ENCODE measurements at regions not wholly inside any gene's neighbourhood (a gene's known extent, or its start where the extent isn't known, plus 50 kb on each side); places are given as distances from the start of the nearest gene placed in this dataset.
A peak's percentile ranks its signal among the peaks of the same experiment; 100 is the strongest.

GRCh38 chr9:21687351-21687750 is 115.1 kb upstream of the MTAP start:
- no peak overlapping the region for H3K9ac ChIP-seq (ENCODE audit: low read length)
- CTCF ChIA-PET, result no interaction called here
- intact Hi-C loops (cut with micrococcal nuclease), result no loop called here

GRCh38 chr9:21688108-21689102 is 114.0 kb upstream of the MTAP start:
- Histone ChIP-seq H3K4me1 (ENCODE audit: insufficient read depth, low read length) (peaks cover 68% of the 10 kb centered on the region), H3K27ac (ENCODE audit: low read length) (peak overlapping the region; percentile 96), H3K27me3 (ENCODE audit: low read length) (no peaks in the 10 kb centered on the region), H3K9me3 (ENCODE audit: low read length) (no peaks in the 10 kb centered on the region), H3K9ac (ENCODE audit: low read length) (peak overlapping the region; percentile 68), H3K9me2 (replicated peaks; ENCODE audit: low read length) (no peaks in the 10 kb centered on the region), H3K4me2 (ENCODE audit: low read length) (peak overlapping the region; percentile 66), H3K4me3 (ENCODE audit: low read length) (peak overlapping the region; percentile 29; the same call in 1 of the 2 replicates), H3F3A (ENCODE audit: low read length, unreplicated experiment) (peaks cover 11% of the 10 kb centered on the region), H3K79me2 (ENCODE audit: low read length) (peaks cover 44% of the 10 kb centered on the region), H4K20me1 (ENCODE audit: low read length) (no peaks in the 10 kb centered on the region), H3K36me3 (ENCODE audit: low read depth, low read length) (no peaks in the 10 kb centered on the region), H2AFZ (ENCODE audit: low read length) (no peak overlapping the region)
- ChIA-PET CTCF (no interaction called here), POLR2A (ENCODE audit: unreplicated experiment) (interaction anchor here (0.6 kb wide), 2 partner anchors 24 to 92 kb away, joined by 3 read pairs; no protein-coding TSS in a partner anchor)
- BruUV-seq (replicated peaks), result no TSS peak
- ATAC-seq, result peak; percentile 44
- TF ChIP-seq EZH2 (IDR thresholded peaks at IDR 0.05; ENCODE audit: low read length, unreplicated experiment) (no peak), CTCF (conservative IDR thresholded peaks at IDR 0.05; ENCODE audit: low read depth, low read length) (no peak), EZH2phosphoT487 (IDR thresholded peaks at IDR 0.05; ENCODE audit: borderline replicate concordance, low read length) (no peak)
- intact Hi-C loops (cut with micrococcal nuclease), result no loop called here
- peak; percentile 84 for DNase-seq

More at GRCh38 chr9:21687351-21687750, 115.1 kb upstream of the MTAP start:
- ATAC-seq (no peak), DNase-seq (no peak)
- no peaks in the 10 kb centered on the region for H3K9me3 ChIP-seq (ENCODE audit: low read length)
- no peak overlapping the region for H3K4me2 ChIP-seq (ENCODE audit: low read length)
- H2AFZ ChIP-seq (ENCODE audit: low read length), result no peak overlapping the region
- H3K36me3 ChIP-seq (ENCODE audit: low read depth, low read length), result no peaks in the 10 kb centered on the region
- TF ChIP-seq EZH2phosphoT487 (IDR thresholded peaks at IDR 0.05; ENCODE audit: borderline replicate concordance, low read length) (no peak), EZH2 (IDR thresholded peaks at IDR 0.05; ENCODE audit: low read length, unreplicated experiment) (no peak), CTCF (conservative IDR thresholded peaks at IDR 0.05; ENCODE audit: low read depth, low read length) (no peak)
- POLR2A ChIA-PET (ENCODE audit: unreplicated experiment), result no interaction called here
- H3K79me2 ChIP-seq (ENCODE audit: low read length), result peaks cover 52% of the 10 kb centered on the region
- H3K9me2 ChIP-seq (replicated peaks; ENCODE audit: low read length), result no peaks in the 10 kb centered on the region
- no peaks in the 10 kb centered on the region for H3K27me3 ChIP-seq (ENCODE audit: low read length)
- H4K20me1 ChIP-seq (ENCODE audit: low read length), result no peaks in the 10 kb centered on the region
- H3K4me1 ChIP-seq (ENCODE audit: insufficient read depth, low read length), result peaks cover 79% of the 10 kb centered on the region
- peaks cover 18% of the 10 kb centered on the region for H3F3A ChIP-seq (ENCODE audit: low read length, unreplicated experiment)
- H3K4me3 ChIP-seq (ENCODE audit: low read length), result no peak overlapping the region
- H3K27ac ChIP-seq (ENCODE audit: low read length), result peak overlapping the region; percentile 96
- no TSS peak for BruUV-seq (replicated peaks)

GRCh38 chr9:21689854-21690253 is 112.6 kb upstream of the MTAP start:
- Histone ChIP-seq H3K27me3 (ENCODE audit: low read length) (no peaks in the 10 kb centered on the region), H3K36me3 (ENCODE audit: low read depth, low read length) (no peaks in the 10 kb centered on the region), H3K4me1 (ENCODE audit: insufficient read depth, low read length) (peaks cover 55% of the 10 kb centered on the region), H3F3A (ENCODE audit: low read length, unreplicated experiment) (no peaks in the 10 kb centered on the region), H3K27ac (ENCODE audit: low read length) (peak overlapping the region; percentile 96), H3K9me2 (replicated peaks; ENCODE audit: low read length) (no peaks in the 10 kb centered on the region), H3K4me3 (ENCODE audit: low read length) (no peak overlapping the region), H3K9ac (ENCODE audit: low read length) (peak overlapping the region; percentile 68), H3K79me2 (ENCODE audit: low read length) (peaks cover 36% of the 10 kb centered on the region), H3K9me3 (ENCODE audit: low read length) (no peaks in the 10 kb centered on the region), H4K20me1 (ENCODE audit: low read length) (no peaks in the 10 kb centered on the region), H2AFZ (ENCODE audit: low read length) (no peak overlapping the region), H3K4me2 (ENCODE audit: low read length) (peak overlapping the region; percentile 63)
- TF ChIP-seq CTCF (conservative IDR thresholded peaks at IDR 0.05; ENCODE audit: low read depth, low read length) (no peak), EZH2phosphoT487 (IDR thresholded peaks at IDR 0.05; ENCODE audit: borderline replicate concordance, low read length) (no peak), EZH2 (IDR thresholded peaks at IDR 0.05; ENCODE audit: low read length, unreplicated experiment) (no peak)
- no peak for ATAC-seq
- ChIA-PET POLR2A (ENCODE audit: unreplicated experiment) (no interaction called here), CTCF (no interaction called here)
- intact Hi-C loops (cut with micrococcal nuclease), result no loop called here
- DNase-seq, result peak; percentile 47
- BruUV-seq (replicated peaks), result no TSS peak

Data from PC-3 (cell line).